IMR-90 (cell line): ENCODE measurements at regions not wholly inside any gene's neighbourhood (a gene's known extent, or its start where the extent isn't known, plus 50 kb on each side); places are given as distances from the start of the nearest gene placed in this dataset.

Experiments
- CTCF ChIP-seq: conservative IDR thresholded peaks from 2 replicates; pipeline ENCODE4 v1.5.1; 2012; ENCODE audit warnings: mild to moderate bottlenecking, low read depth, low read length, improper control_type of control experiment
- NFE2L2 ChIP-seq: fragments of 150-350 bp; IDR thresholded peaks from 2 replicates; pipeline ENCODE4 v1.6.1; 2016; ENCODE audit warnings: low read depth, mild to moderate bottlenecking, low read length

- TF ChIP-seq CTCF, result no peak
- no peak for TF ChIP-seq NFE2L2
Observed at GRCh38 chr17:74051348-74051747, 152.1 kb upstream of the RPL38 start.
